Activated CD8-positive, alpha-beta memory T cell treated with anti-CD3 and anti-CD28 coated beads, Interleukin-2, amount 50 U/mL, for 1 hour (primary cell): ENCODE measurements at regions not wholly inside any gene's neighbourhood (a gene's known extent, or its start where the extent isn't known, plus 50 kb on each side); places are given as distances from the start of the nearest gene placed in this dataset.
"Not testable (repeated sequence)": the region's sequence is repeated elsewhere in the genome, so short reads cannot be mapped to it uniquely, and the experiment has no call there.

Source experiments
- DNase-seq: peaks from one replicate; pipeline ENCODE4 v3.0.0-alpha.2; 2020; ENCODE audit errors: extremely low read depth

GRCh38 chr4:129676934-129677333 is 581.0 kb downstream of the C4orf33 start:
- DNase-seq: no peak

GRCh38 chr4:129682586-129682985 is 586.6 kb downstream of the C4orf33 start:
- DNase-seq: no peak

GRCh38 chr4:129707949-129708348 is 612.0 kb downstream of the C4orf33 start:
- DNase-seq: no peak

GRCh38 chr4:129708784-129709183 is 612.8 kb downstream of the C4orf33 start:
- DNase-seq: no peak

- DNase-seq: no peak
Observed at GRCh38 chr4:129738175-129738574, 642.2 kb downstream of the C4orf33 start.

- no peak for DNase-seq
Observed at GRCh38 chr4:129747756-129748155, 651.8 kb downstream of the C4orf33 start.

- DNase-seq: no peak
Observed at GRCh38 chr4:129748991-129749390, 653.0 kb downstream of the C4orf33 start.

GRCh38 chr4:129751646-129752045 is 655.7 kb downstream of the C4orf33 start:
- no peak for DNase-seq

GRCh38 chr4:129783596-129783995 is 687.6 kb downstream of the C4orf33 start:
- DNase-seq: no peak

- DNase-seq: no peak
Observed at GRCh38 chr4:129788486-129788885, 692.5 kb downstream of the C4orf33 start.

- no peak for DNase-seq
Observed at GRCh38 chr4:129804461-129804981, 708.6 kb downstream of the C4orf33 start.

GRCh38 chr4:129806986-129807385 is 711.0 kb downstream of the C4orf33 start:
- no peak for DNase-seq

- DNase-seq: no peak
Observed at GRCh38 chr4:129808242-129808641, 712.3 kb downstream of the C4orf33 start.

GRCh38 chr4:129821073-129821472 is 725.1 kb downstream of the C4orf33 start:
- DNase-seq: no peak

GRCh38 chr4:129821963-129822362 is 726.0 kb downstream of the C4orf33 start:
- no peak for DNase-seq

- DNase-seq: no peak
Observed at GRCh38 chr4:129822701-129823100, 726.7 kb downstream of the C4orf33 start.

- DNase-seq: no peak
Observed at GRCh38 chr4:129823105-129823504, 727.2 kb downstream of the C4orf33 start.

- DNase-seq: no peak
Observed at GRCh38 chr4:129829373-129829772, 733.4 kb downstream of the C4orf33 start.

GRCh38 chr4:129839687-129840086 is 743.7 kb downstream of the C4orf33 start:
- DNase-seq: no peak

- DNase-seq: no peak
Observed at GRCh38 chr4:129842096-129842495, 746.1 kb downstream of the C4orf33 start.

- DNase-seq: no peak
Observed at GRCh38 chr4:129852434-129852833, 756.5 kb downstream of the C4orf33 start.

GRCh38 chr4:129853685-129854467 is 757.9 kb downstream of the C4orf33 start:
- DNase-seq: not testable (repeated sequence)

GRCh38 chr4:129862461-129862860 is 766.5 kb downstream of the C4orf33 start:
- DNase-seq: no peak

GRCh38 chr4:129863206-129863605 is 767.3 kb downstream of the C4orf33 start:
- no peak for DNase-seq
